ENCODE measurements at regions not wholly inside any gene's neighbourhood (a gene's known extent, or its start where the extent isn't known, plus 50 kb on each side); places are given as distances from the start of the nearest gene placed in this dataset.

GRCh38 chr2:215685238-215685990, 249.5 kb upstream of the FN1 start:
- no peak for DNase-seq (ENCODE audit: low read depth)

DNA sequence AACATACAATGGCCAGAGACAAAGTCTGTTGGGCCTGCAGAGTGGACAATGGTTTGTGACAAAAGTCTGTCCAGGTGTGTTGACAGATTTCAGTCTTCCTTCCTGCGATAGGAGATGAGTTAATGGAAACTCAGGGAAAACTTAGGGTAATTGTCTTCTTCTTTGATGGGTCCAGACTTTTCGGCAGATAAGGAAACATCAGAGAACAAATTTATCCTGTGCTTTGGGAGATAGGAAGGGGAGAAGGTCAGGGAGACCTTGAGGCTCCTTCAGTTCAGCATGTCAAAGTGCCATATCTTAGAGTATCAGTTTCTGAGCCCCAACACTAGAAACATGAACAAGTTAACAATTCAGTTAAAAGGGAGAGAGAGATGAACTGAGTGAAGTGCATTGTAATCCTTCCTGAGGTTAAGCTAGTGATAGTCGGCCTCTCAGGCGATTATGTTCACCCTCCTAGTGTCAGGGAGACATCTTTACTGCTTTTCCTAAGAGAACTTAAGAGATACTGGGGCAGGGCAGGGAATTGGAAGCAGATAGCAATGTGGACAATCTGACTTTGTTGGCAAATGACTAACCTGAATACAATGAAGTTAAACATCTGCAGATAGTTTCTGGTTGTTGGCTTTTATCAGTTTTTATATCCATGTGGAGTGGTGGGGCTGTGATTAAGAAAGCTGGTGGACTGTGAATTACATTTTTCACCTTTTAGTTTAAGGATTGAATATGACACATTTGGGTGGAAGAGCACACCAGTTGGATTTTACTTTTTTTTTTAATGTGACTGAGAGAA, 248.8 kb upstream of the FN1 start:
- DNase-seq (ENCODE audit: low read depth): peak; percentile 57

DNA sequence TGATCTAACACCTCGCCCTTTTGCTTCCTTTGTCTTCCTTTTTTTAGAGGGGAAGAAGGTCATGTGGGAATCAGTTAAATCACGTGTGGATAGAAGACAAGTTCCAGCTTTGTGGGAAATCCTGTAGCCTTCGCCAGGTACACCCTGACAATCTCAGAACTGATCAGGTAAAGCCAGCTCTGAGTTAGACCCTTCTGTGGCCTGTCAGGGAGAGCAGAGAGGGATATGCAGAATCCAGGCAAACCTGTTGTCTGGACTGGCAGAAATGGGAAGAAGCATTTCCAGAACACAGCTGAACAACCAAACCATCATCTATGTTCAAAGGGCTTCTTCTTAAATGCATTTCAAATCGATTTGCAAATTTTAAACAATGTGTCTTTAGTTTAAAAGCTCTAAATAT, 247.4 kb upstream of the FN1 start:
- no peak for DNase-seq (ENCODE audit: low read depth)

DNA sequence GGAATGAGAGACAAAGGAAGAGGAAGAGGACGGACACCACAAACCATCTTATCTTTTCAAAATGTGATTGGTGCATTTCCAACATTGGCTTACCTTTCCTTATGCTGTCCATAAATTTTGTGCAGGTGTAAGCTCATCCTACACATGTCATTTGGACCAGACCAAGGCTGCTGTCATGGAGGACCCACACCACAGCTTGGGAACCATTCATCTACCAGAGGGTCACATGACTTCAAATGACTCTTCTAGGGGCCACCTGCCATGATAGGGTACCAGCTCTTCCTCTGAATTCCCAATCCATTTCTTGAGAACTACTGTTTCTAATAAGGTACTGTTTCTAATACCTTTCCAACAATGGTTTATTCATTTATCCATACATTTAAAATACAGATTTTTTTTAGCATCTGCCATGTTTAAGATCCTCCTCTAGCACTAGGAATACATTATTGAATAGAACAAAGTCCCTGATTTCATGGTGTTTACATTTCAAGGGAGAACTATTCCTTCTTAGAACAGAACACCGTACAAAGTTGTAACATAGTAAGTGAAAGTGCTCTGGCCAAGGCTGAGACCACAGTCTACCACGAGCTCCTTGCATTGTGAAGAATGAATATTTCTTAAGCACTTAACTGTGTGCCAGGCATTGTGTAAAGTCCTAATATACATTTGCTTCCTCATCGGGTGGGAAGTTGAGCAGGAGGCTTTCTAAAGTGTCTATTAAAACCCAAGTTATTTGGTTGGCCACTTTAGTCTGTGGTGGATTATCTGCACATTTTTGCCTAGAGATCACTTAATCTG, 246.1 kb upstream of the FN1 start:
- DNase-seq (ENCODE audit: low read depth): no peak

- DNase-seq (ENCODE audit: low read depth): peak; percentile 98
Observed at GRCh38 chr2:215680605-215681598, 245.0 kb upstream of the FN1 start.

- DNase-seq (ENCODE audit: low read depth): no peak
Observed at GRCh38 chr2:215678094-215678493, 242.2 kb upstream of the FN1 start.

DNA sequence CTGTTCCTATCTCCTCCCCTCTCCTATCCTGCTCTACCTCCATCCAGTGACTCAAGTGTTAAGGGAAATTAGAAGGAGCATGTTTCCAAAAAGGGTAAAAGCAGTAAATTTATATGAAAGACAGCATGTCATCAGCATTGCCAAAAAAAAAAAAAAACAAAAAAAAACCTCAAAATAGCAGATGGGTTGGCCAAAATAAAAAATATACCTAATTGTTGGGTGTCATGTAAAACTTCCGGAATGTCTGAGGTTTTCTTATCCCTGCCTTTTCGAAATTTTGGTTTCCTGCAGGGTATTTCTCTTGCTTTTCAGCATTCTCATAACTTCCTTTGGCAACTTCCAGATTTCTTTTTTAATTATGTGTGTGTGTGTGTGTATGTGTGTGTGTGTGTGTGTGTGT, 241.6 kb upstream of the FN1 start:
- DNase-seq (ENCODE audit: low read depth): no peak

DNA sequence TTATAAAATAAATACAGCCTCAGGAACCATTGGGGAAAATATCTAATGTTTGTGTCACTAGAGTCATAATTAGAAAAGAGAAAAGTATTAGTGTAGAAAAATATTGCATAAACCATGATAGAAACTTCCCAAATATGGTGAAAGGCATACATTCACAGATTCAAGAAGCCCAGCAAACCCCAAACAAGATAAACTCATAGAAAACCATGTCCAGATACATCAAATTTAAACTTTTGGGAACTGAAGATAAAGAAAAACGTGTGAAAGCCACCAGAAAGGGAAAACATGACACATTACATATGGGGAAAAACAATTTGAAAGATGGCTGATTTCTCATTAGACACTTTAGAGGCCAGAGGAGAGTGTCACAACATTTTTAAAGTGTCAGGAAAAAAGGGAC, 236.5 kb upstream of the FN1 start:
- DNase-seq (ENCODE audit: low read depth): no peak

- no peak for DNase-seq (ENCODE audit: low read depth)
Observed at GRCh38 chr2:215671691-215672090, 235.8 kb upstream of the FN1 start.

DNA sequence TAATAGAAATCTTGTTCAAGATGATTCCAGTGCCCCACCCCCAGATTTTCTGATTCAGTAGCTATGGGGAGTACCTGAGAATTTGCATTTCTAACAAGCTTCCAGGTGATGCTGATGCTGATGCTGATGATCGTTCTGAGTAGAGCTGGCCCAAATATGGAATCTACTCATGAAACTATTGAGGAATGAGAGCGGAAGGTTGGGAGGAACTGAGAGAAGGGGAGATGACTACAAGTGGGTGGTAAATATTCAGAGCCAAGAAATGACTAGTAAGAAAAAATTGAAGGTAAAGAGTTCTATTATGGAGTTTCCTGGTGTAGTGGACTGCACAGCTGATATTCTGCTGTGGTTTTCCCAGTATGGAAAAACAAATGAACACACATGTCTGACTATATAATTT, 235.4 kb upstream of the FN1 start:
- DNase-seq (ENCODE audit: low read depth): no peak

DNA sequence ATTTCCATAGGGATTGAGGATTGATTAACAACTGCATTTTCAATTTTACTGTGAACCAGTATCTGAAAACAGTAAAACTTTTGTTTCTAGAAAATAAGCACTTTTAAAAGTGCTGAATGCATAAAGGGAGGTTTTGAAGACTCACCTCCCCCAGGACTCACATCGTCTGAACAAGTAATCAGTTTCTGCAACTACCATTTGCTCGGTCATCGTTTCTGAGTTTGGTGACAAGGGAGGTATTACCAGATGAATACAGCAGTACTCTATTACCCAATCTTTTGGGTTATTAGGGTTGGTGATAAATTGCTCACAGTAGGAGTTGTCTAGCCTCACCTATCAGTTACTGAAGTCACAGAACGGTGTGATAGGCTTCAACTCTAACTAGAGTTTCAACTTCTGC, 234.5 kb upstream of the FN1 start:
- no peak for DNase-seq (ENCODE audit: low read depth)

GRCh38 chr2:215668378-215668775, 232.5 kb upstream of the FN1 start:
- no peak for DNase-seq (ENCODE audit: low read depth)

GRCh38 chr2:215667585-215668377, 231.9 kb upstream of the FN1 start:
- DNase-seq (ENCODE audit: low read depth): no peak

GRCh38 chr2:215664847-215665525, 229.1 kb upstream of the FN1 start:
- DNase-seq (ENCODE audit: low read depth): peak; percentile 88

DNA sequence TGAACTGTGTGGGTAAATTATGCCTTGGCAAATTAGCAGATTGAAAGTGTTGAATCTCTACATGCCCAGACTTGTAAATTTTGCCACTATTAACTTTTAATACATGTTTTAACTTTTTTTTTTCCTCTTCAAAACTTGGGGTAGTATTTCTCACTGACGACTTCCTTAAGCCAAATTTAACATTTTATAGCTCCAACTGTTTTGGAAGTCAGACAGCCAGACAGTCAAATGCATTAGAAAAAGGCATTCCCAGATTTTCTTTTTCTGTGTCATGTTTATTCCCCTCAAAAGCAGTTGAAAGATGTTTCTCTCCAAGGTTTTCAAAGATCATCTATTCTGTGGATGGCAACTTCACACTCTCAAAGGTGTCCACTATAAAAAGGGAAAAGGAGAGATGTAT, 226.8 kb upstream of the FN1 start:
- no peak for DNase-seq (ENCODE audit: low read depth)

- peak; percentile 84 for DNase-seq (ENCODE audit: low read depth)
Observed at GRCh38 chr2:215660687-215661086, 224.8 kb upstream of the FN1 start.

GRCh38 chr2:215659650-215660049, 223.8 kb upstream of the FN1 start:
- no peak for DNase-seq (ENCODE audit: low read depth)

DNA sequence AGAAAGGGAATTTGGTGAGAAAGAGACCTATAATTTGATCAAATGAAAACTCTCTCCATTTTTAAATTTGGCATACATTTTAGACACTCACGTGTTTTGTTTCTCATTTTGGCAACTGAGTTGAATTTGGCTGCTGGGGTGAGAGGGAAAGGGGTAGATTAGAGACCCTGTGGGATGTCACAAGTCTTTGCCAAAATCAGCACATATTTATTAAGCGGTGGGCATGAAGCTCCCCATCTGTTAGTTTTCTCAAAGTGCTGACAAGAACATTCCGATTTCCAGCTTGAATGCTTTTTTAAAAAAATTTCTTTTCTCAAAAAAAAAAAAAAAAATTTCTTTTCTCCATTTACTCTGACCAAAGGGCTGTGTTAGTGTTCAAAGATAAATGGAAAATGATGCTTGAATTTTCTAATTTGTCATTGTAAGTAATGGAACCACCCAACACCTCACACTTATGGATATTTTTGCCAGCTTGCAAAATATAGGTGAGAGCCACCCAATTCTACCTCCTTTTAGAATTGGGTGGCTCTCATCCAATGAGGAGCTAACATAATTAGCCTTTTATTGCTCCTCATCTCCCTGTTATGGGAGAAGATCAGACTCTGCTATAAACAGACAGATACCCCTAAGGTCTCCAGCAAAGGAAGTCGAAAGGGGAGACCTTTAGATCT, 222.9 kb upstream of the FN1 start:
- DNase-seq (ENCODE audit: low read depth): no peak

DNA sequence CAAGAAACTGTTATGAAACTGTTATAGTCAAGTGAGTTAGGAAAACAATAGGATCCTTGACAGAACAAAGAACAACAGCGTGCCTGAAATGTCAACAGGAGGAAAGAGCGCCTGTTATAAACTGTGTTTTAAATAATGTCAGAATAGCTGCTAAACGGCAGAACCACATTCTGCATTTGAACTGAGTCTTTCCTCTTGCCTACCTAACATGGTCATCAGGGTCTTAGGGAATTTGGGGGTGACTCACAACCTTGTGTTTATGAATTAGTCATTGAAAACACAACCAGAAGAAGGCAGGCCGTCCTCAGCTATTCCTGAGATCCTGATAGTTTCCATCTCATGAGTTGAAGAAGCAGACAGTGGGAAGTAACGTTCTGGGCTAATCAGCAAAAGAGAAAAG, 222.0 kb upstream of the FN1 start:
- peak; percentile 98 for DNase-seq (ENCODE audit: low read depth)

All from non-pigmented ciliary epithelial cell (primary cell).